Gastrocnemius medialis (tissue), 4 donors: ENCODE measurements at regions not wholly inside any gene's neighbourhood (a gene's known extent, or its start where the extent isn't known, plus 50 kb on each side); places are given as distances from the start of the nearest gene placed in this dataset.

ENCODE experiments used
- ATAC-seq, 2 donors: fragments of 150-250 bp; one replicate each; pipeline ENCODE4 v1.9.1; 2016
- DNase-seq, 2 donors: peaks; one replicate each; pipeline ENCODE4 v3.0.0-alpha.2; 2019
- H3K27ac ChIP-seq, 4 donors: fragments of 200-600 bp; sonication (generic); 1 replicate in 1 of 4; 2 replicates in 3 of 4; pipeline ENCODE4 v1.5.1; 2016 to 2018; ENCODE audit warnings: mild to moderate bottlenecking in 2 of 4, moderate library complexity in 1 of 4
- H3K27me3 ChIP-seq, 3 donors: fragments of 200-600 bp; sonication (generic) in 2 of 3; 1 replicate in 1 of 3; 2 replicates in 2 of 3; pipeline versions ENCODE4 v1.5.1 to v1.6.0; 2016 to 2019; ENCODE audit warnings: mild to moderate bottlenecking in 1 of 3, moderate library complexity in 1 of 3
- H3K36me3 ChIP-seq, 2 donors: fragments of 200-600 bp; sonication (generic) in 1 of 2; one replicate each; pipeline ENCODE4 v1.5.1; 2017 to 2018
- H3K4me1 ChIP-seq, 2 donors: fragments of 200-600 bp; sonication (generic) in 1 of 2; one replicate each; pipeline ENCODE4 v1.5.1; 2016 to 2017; ENCODE audit warnings: mild to moderate bottlenecking in 2 of 2
- H3K4me3 ChIP-seq, 4 donors: fragments of 200-600 bp; sonication (generic) in 3 of 4; 1 replicate in 1 of 4; 2 replicates in 3 of 4; pipeline ENCODE4 v1.5.1; 2016 to 2019; ENCODE audit warnings: mild to moderate bottlenecking in 2 of 4
- H3K9me3 ChIP-seq, 3 donors: fragments of 200-600 bp; sonication (generic) in 2 of 3; 1 replicate in 1 of 3; 2 replicates in 2 of 3; pipeline ENCODE4 v1.5.1; 2016 to 2019
- POLR2A ChIP-seq, 2 donors: fragments of 450-650 bp; IDR thresholded peaks; one replicate each; pipeline ENCODE4 v1.6.1; 2017; ENCODE audit warnings: antibody characterized with exemption in 2 of 2, mild to moderate bottlenecking in 2 of 2, moderate library complexity in 2 of 2
- in situ Hi-C, 4 donors: fragments of 200-750 bp; cut with MboI; loops; one replicate each; pipeline versions ENCODE4 v1.15.0 to v1.8.0; 2017; ENCODE audit warnings: low sequenced_read_pairs in 4 of 4
- intact Hi-C: fragments of 100-400 bp; cut with DNase I; formaldehyde crosslinking; loops from one replicate; pipeline ENCODE4 v1.15.1; 2023; ENCODE audit warnings: low total_unique reads
- TF ChIP-seq, protein P1 (sequence below), 5 experiments: fragments of 450-650 bp in 3 of 5; fragments of 200-600 bp in 2 of 5; sonication (generic) in 2 of 5; IDR thresholded peaks in 4 of 5; conservative IDR thresholded peaks in 1 of 5; 1 replicate in 4 of 5; 2 replicates in 1 of 5; pipeline ENCODE4 v1.5.1; 2016 to 2019; ENCODE audit warnings: antibody characterized with exemption in 5 of 5, mild to moderate bottlenecking in 3 of 5, moderate library complexity in 3 of 5

DNA sequence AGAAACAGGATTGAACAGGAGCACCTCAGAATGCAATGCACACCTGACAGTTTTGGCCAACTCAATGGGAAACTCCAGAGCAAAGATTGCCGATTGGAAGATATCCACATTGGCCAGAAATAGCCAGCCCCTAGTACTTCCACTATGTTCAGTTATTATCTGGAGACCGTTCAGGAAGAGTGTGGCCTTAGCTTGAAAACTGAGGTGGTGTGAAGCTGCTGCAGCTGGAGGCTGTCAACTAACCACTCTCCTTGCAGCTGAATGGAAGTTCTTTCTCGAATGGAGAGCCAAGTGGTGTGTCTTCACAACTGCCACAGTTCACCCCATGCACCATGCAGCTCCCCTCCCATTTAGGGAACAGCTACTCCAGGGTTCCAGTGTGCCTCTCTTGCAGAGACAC is 61.9 kb upstream of the DHX40 start:
- TF ChIP-seq, protein P1, sequence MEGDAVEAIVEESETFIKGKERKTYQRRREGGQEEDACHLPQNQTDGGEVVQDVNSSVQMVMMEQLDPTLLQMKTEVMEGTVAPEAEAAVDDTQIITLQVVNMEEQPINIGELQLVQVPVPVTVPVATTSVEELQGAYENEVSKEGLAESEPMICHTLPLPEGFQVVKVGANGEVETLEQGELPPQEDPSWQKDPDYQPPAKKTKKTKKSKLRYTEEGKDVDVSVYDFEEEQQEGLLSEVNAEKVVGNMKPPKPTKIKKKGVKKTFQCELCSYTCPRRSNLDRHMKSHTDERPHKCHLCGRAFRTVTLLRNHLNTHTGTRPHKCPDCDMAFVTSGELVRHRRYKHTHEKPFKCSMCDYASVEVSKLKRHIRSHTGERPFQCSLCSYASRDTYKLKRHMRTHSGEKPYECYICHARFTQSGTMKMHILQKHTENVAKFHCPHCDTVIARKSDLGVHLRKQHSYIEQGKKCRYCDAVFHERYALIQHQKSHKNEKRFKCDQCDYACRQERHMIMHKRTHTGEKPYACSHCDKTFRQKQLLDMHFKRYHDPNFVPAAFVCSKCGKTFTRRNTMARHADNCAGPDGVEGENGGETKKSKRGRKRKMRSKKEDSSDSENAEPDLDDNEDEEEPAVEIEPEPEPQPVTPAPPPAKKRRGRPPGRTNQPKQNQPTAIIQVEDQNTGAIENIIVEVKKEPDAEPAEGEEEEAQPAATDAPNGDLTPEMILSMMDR (IDR thresholded peaks at IDR 0.05 in 4 of 5, conservative IDR thresholded peaks at IDR 0.05 in 1 of 5): no peak
- TF ChIP-seq POLR2A (IDR thresholded peaks at IDR 0.05): no peak
- Histone ChIP-seq H3K27ac (no peak overlapping the region), H3K4me1 (peaks cover 11 to 16% of the 10 kb centered on the region in 2 donors), H3K36me3 (no peaks in the 10 kb centered on the region), H3K4me3 (no peak overlapping the region), H3K27me3 (no peaks in the 10 kb centered on the region), H3K9me3 (no peaks in the 10 kb centered on the region)
- intact Hi-C loops: no loop called here
- in situ Hi-C loops: no loop called here
- ATAC-seq (no peak), DNase-seq (no peak)

DNA sequence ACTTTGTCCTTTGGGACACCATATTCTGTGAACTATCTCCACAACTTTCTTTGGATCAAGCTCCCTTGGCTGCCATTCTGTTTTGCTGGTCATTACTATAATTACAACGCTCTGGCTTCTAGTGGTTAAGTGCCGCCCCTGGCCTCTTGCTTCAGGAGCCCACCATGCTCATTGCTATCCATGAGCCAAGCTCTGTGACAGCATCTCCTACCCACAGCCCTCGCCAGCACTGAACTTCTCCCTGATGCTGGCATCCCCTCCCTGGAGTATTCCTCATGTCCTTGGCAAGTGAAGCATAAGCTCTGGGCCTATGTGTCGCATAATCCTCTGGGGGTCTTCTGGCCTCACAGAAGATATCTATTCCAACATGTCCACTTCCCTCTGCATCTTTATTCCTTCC is 60.6 kb upstream of the DHX40 start:
- H3K4me1 ChIP-seq: peaks cover 11 to 16% of the 10 kb centered on the region in 2 donors
- no peaks in the 10 kb centered on the region for H3K27me3 ChIP-seq
- in situ Hi-C loops: no loop called here
- no peaks in the 10 kb centered on the region for H3K36me3 ChIP-seq
- intact Hi-C loops: no loop called here
- DNase-seq: no peak
- no peak for ATAC-seq
- H3K9me3 ChIP-seq: no peaks in the 10 kb centered on the region
- no peak overlapping the region for H3K4me3 ChIP-seq
- H3K27ac ChIP-seq: no peak overlapping the region
- TF ChIP-seq POLR2A (IDR thresholded peaks at IDR 0.05): no peak
- TF ChIP-seq, protein P1 (IDR thresholded peaks at IDR 0.05 in 4 of 5, conservative IDR thresholded peaks at IDR 0.05 in 1 of 5): no peak

DNA sequence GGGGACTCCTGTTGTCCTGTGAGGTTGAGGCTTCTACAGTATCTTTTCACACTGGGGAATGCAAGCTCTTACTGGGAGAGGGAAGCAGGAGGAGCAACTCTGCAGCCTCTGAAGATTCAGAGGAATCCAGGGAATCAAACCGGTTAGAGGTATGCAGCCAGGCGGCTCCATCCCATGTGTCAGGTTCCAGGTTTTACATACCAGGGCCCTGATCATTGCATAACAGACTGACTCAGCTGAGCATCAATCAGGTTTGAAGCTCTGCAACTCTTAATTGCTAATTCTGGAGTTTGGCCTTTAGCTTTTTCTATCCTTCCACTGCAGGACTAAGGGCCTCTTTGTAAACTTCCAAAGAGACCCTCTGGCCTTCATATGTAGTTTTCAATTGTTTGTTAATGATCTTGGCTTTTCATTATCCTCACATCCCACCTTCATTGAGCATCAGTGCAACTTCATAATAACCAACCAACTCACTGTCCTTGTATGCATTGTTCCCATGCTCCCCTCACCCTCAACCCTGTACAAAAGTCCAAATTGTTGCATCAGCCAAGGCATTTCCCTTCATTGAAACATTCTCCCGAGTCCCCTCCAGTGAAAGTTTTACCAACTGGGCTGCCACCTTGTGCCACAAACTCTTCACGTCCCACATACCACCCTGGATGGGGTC is 59.7 kb upstream of the DHX40 start:
- TF ChIP-seq POLR2A (IDR thresholded peaks at IDR 0.05): no peak
- TF ChIP-seq, protein P1 (IDR thresholded peaks at IDR 0.05 in 4 of 5, conservative IDR thresholded peaks at IDR 0.05 in 1 of 5): no peak
- in situ Hi-C loops: no loop called here
- H3K36me3 ChIP-seq: no peaks in the 10 kb centered on the region

GRCh38 chr17:59506894-59507726 is 58.3 kb upstream of the DHX40 start:
- in situ Hi-C loops (no loop called here), intact Hi-C loops (no loop called here)
- Histone ChIP-seq H3K4me3 (no peak overlapping the region), H3K27ac (peak overlapping the region; percentile 35 to 73 (median 51)), H3K9me3 (no peaks in the 10 kb centered on the region), H3K36me3 (no peaks in the 10 kb centered on the region), H3K27me3 (no peaks in the 10 kb centered on the region), H3K4me1 (peaks cover 11 to 16% of the 10 kb centered on the region in 2 donors)
- no peak for TF ChIP-seq POLR2A (IDR thresholded peaks at IDR 0.05)
- TF ChIP-seq, protein P1 (IDR thresholded peaks at IDR 0.05 in 4 of 5, conservative IDR thresholded peaks at IDR 0.05 in 1 of 5): no peak
- ATAC-seq: peak; percentile 82 to 87
- peak; percentile 12 to 28 for DNase-seq

More for the DNA sequence above, 59.7 kb upstream of the DHX40 start:
- Histone ChIP-seq H3K27ac (peak overlapping the region in 1 of 4 donors; percentile 1), H3K27me3 (no peaks in the 10 kb centered on the region), H3K4me1 (peaks cover 11 to 16% of the 10 kb centered on the region in 2 donors), H3K9me3 (no peaks in the 10 kb centered on the region), H3K4me3 (no peak overlapping the region)
- DNase-seq (no peak), ATAC-seq (peak in 1 of 2 donors; percentile 30)
- intact Hi-C loops: no loop called here
